ENCODE measurements at regions not wholly inside any gene's neighbourhood (a gene's known extent, or its start where the extent isn't known, plus 50 kb on each side); places are given as distances from the start of the nearest gene placed in this dataset.

DNA sequence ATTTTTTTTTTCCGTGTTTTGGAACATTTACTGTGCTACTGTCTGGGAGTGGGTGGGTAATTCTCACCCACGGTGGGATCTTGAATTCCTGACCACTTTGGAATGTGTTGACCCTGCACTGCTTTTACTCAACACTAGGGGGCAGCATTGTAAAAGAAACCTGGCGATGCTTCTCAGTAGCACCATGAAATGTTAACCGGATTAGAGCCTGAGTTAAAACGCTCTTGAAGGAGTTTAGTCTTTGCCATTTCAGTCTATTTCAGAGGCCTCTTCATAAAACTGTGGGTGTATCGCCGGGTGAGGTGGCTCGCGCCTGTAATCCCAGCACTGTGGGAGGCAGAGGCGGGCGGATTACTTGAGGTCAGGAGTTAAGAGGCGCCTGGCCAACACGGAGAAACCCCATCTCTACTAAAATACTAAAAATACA is 79.0 kb upstream of the PRNP start:
- DNase-seq (ENCODE audit: low read depth) = peak; percentile 46
- TF ChIP-seq, protein P1, sequence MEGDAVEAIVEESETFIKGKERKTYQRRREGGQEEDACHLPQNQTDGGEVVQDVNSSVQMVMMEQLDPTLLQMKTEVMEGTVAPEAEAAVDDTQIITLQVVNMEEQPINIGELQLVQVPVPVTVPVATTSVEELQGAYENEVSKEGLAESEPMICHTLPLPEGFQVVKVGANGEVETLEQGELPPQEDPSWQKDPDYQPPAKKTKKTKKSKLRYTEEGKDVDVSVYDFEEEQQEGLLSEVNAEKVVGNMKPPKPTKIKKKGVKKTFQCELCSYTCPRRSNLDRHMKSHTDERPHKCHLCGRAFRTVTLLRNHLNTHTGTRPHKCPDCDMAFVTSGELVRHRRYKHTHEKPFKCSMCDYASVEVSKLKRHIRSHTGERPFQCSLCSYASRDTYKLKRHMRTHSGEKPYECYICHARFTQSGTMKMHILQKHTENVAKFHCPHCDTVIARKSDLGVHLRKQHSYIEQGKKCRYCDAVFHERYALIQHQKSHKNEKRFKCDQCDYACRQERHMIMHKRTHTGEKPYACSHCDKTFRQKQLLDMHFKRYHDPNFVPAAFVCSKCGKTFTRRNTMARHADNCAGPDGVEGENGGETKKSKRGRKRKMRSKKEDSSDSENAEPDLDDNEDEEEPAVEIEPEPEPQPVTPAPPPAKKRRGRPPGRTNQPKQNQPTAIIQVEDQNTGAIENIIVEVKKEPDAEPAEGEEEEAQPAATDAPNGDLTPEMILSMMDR (IDR thresholded peaks at IDR 0.05; ENCODE audit: low read depth, low read length, missing control alignments) = peak; percentile 88
- no peak overlapping the region for H3K4me3 ChIP-seq (ENCODE audit: low read depth, low read length)

DNA sequence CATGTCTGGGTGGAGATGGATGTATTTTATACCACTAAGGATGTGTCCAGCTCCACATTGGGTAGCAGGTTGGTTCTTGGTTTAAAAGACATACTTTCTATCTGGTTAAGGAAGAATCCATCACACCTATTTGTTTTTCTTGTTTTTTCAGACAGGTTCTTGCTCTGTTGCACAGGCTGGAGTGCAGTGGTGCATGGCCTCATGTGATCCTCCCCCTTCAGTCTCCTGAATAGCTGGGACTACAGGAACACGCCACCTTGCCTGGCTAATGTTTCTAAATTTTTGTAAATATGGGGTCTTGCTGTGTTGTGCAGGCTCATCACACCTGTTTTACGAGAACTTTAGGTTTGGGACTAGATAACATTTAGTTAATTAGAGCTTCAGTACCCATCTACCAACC is 80.2 kb upstream of the PRNP start:
- H3K4me3 ChIP-seq (ENCODE audit: low read depth, low read length) = no peak overlapping the region
- TF ChIP-seq, protein P1 (IDR thresholded peaks at IDR 0.05; ENCODE audit: low read depth, low read length, missing control alignments) = no peak

DNA sequence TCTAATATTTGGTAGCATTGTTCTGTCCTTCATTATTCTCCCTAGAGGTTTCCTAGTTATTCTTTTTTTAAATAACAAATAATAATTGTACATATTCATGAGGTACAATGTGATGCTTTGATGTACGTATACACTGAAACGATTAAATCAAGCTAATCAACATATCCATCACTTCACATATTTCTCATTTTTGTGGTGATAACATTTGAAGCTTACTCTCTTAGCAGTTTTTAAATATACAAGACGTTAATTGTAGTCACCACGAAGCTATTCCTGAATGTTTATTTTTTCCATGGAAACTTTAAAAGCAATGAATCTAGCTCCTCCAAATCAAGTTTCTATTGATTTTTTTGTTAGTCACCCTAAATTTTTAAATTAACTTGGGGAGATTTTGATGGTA is 81.1 kb upstream of the PRNP start:
- TF ChIP-seq, protein P1 (IDR thresholded peaks at IDR 0.05; ENCODE audit: low read depth, low read length, missing control alignments) = no peak
- DNase-seq (ENCODE audit: low read depth) = no peak
- H3K4me3 ChIP-seq (ENCODE audit: low read depth, low read length) = no peak overlapping the region

More for the DNA sequence above, 80.2 kb upstream of the PRNP start:
- DNase-seq (ENCODE audit: low read depth) = no peak

DNA sequence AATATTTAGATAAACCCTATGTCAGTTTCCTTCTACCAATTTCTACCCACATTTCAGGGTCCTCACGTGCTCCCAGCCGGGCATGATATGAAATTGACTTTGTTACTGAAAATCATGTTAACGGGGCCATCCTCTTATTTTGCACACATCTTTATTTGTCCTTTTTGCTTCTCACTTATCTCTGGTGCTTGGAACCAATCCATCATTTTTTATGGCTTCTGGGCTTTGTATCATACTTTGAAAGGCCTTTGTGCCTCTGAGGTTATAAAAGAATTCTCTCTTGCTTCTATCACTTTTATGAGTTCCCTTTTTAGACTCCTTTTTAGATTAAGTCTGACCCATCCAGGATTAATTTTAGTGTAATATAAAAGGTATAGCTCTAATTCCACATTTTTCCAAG is 81.7 kb upstream of the PRNP start:
- no peak overlapping the region for H3K4me3 ChIP-seq (ENCODE audit: low read depth, low read length)
- TF ChIP-seq, protein P1 (IDR thresholded peaks at IDR 0.05; ENCODE audit: low read depth, low read length, missing control alignments) = no peak
- DNase-seq (ENCODE audit: low read depth) = no peak

DNA sequence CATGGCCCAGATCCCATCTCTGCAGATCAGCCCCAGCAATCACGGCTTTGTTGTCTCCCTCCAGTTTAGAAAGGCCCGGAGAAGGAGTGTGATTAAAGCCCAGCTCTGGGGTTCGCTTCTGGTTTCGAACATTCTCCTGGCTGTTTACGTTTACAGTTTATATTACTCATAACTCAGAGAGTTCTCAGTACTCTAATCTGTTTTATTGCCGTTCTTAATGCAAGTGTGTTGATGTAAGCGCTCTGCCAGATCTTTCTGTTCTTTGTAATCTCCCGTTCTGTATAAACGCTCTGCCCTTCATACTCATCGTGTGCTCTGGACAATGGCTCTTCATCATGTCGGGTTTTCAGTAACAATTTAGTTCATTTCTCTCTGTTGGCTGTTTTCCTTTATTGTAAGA is 82.5 kb upstream of the PRNP start:
- no peak overlapping the region for H3K4me3 ChIP-seq (ENCODE audit: low read depth, low read length)
- TF ChIP-seq, protein P1 (IDR thresholded peaks at IDR 0.05; ENCODE audit: low read depth, low read length, missing control alignments) = no peak
- no peak for DNase-seq (ENCODE audit: low read depth)

DNA sequence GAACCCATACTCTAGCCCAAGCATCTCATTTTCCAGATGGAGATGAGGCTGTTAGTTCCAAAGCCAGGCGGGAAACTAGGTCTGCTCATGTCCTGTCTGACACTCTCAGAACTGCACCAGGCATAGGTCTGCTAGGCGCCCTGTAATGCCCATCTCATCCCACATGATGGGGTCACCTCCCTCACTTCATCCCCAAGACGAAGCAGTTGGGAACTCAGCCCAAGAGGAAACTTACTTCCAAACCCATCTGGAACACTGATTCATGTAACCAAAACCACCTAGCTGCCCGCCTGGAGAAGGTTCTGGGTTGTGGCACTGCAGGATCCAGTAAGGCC is 84.0 kb upstream of the PRNP start:
- TF ChIP-seq, protein P1 (IDR thresholded peaks at IDR 0.05; ENCODE audit: low read depth, low read length, missing control alignments) = no peak
- H3K4me3 ChIP-seq (ENCODE audit: low read depth, low read length) = no peak overlapping the region
- DNase-seq (ENCODE audit: low read depth) = no peak

DNA sequence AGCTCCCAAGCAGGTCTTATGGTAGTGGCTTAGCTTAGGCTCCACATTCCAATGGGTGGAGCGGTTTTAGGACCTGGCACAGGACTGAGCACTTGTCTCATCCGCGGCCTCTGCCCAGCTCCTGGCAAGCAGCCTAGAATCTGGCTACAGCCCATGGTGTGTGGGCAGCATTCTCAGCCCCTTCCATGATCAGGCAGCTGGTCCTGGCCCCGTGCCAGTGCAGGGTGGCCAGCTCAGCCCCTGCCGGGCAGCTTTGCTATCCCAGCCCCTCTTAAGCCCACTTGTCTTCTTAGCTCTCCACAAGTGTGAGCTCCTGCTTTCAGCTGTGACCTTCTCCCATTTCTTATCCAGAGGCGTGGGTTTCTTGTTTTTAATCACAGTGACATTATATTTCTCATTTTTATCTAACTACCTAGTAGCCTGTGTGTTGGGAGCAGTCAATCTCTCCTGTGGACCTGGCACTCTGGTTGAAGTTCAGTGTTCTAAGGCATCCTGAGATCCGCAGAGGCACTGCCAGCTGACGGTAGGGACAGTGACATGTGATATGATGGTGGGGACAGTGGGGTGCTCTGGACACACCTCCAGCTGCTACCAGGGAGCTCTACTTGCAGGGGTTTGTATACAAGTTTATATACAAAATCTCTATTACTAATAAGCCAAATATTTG is 84.5 kb upstream of the PRNP start:
- H3K4me3 ChIP-seq (ENCODE audit: low read depth, low read length) = no peak overlapping the region
- no peak for DNase-seq (ENCODE audit: low read depth)
- TF ChIP-seq, protein P1 (IDR thresholded peaks at IDR 0.05; ENCODE audit: low read depth, low read length, missing control alignments) = no peak
